ENCODE measurements at regions not wholly inside any gene's neighbourhood (a gene's known extent, or its start where the extent isn't known, plus 50 kb on each side); places are given as distances from the start of the nearest gene placed in this dataset.

- TF ChIP-seq CTCF (conservative IDR thresholded peaks at IDR 0.05; ENCODE audit: low read depth in 2 of 2) (no peak), POLR2AphosphoS5 (IDR thresholded peaks at IDR 0.05; ENCODE audit: low read depth) (no peak), EZH2 (IDR thresholded peaks at IDR 0.05; ENCODE audit: low read depth, unreplicated experiment) (no peak), EZH2phosphoT487 (IDR thresholded peaks at IDR 0.05; ENCODE audit: unreplicated experiment) (no peak), REST (IDR thresholded peaks at IDR 0.05; ENCODE audit: unreplicated experiment) (no peak), STAT1 (IDR thresholded peaks at IDR 0.05; ENCODE audit: unreplicated experiment) (no peak), CREB1 (CRISPR knock-in tag; IDR thresholded peaks at IDR 0.05; ENCODE audit: low read depth) (no peak), NANOG (IDR thresholded peaks at IDR 0.05; ENCODE audit: borderline replicate concordance) (no peak), ZNF462 (CRISPR knock-in tag; IDR thresholded peaks at IDR 0.05) (no peak)
Observed at GRCh38 chr1:208405014-208405413, 160.8 kb upstream of the PLXNA2 start.

Measured in GM23338 (cell line).